Uterus (tissue), 3 donors: ENCODE measurements at regions not wholly inside any gene's neighbourhood (a gene's known extent, or its start where the extent isn't known, plus 50 kb on each side); places are given as distances from the start of the nearest gene placed in this dataset.

Experiments
- DNase-seq, 2 donors: peaks; one replicate each; pipeline ENCODE4 v3.0.0-alpha.2; 2019 to 2020
- H3K27ac ChIP-seq, 2 donors: fragments of 200-600 bp; sonication (generic); 1 replicate in 1 of 2; 2 replicates in 1 of 2; pipeline ENCODE4 v1.5.1; 2016 to 2018
- H3K27me3 ChIP-seq, 2 donors: fragments of 200-600 bp; sonication (generic); one replicate each; pipeline ENCODE4 v1.5.1; 2018 to 2019; ENCODE audit warnings: control low read depth in 1 of 2
- H3K36me3 ChIP-seq, 2 donors: fragments of 200-600 bp; sonication (generic); one replicate each; pipeline ENCODE4 v1.5.1; 2019; ENCODE audit warnings: control low read depth in 1 of 2
- H3K4me1 ChIP-seq, 2 donors: fragments of 200-600 bp; sonication (generic); one replicate each; pipeline ENCODE4 v1.5.1; 2018 to 2019; ENCODE audit warnings: control low read depth in 1 of 2
- H3K4me3 ChIP-seq, 2 donors: fragments of 200-600 bp; sonication (generic); 1 replicate in 1 of 2; 2 replicates in 1 of 2; pipeline ENCODE4 v1.5.1; 2018 to 2019; ENCODE audit warnings: mild to moderate bottlenecking in 1 of 2
- H3K9me3 ChIP-seq, 2 donors: fragments of 200-600 bp; sonication (generic); one replicate each; pipeline ENCODE4 v1.5.1; 2019; ENCODE audit warnings: control low read depth in 1 of 2
- POLR2A ChIP-seq, 2 donors: fragments of 450-650 bp; IDR thresholded peaks; one replicate each; pipeline ENCODE4 v1.6.1; 2016; ENCODE audit warnings: antibody characterized with exemption in 2 of 2, mild to moderate bottlenecking in 1 of 2, moderate library complexity in 1 of 2
- intact Hi-C: fragments of 100-400 bp; cut with DNase I; formaldehyde crosslinking; loops from one replicate; pipeline ENCODE4 v1.15.1; 2023; ENCODE audit warnings: low total_unique reads
- TF ChIP-seq, protein P1 (sequence below), 4 experiments: fragments of 200-600 bp in 2 of 4; fragments of 450-650 bp in 2 of 4; sonication (generic) in 2 of 4; IDR thresholded peaks; one replicate each; pipeline ENCODE4 v1.5.1; 2016 to 2019; ENCODE audit warnings: antibody characterized with exemption in 4 of 4, mild to moderate bottlenecking in 2 of 4, moderate library complexity in 1 of 4
- donor health status: DM: yes; HTN: yes; CAD: no.

DNA sequence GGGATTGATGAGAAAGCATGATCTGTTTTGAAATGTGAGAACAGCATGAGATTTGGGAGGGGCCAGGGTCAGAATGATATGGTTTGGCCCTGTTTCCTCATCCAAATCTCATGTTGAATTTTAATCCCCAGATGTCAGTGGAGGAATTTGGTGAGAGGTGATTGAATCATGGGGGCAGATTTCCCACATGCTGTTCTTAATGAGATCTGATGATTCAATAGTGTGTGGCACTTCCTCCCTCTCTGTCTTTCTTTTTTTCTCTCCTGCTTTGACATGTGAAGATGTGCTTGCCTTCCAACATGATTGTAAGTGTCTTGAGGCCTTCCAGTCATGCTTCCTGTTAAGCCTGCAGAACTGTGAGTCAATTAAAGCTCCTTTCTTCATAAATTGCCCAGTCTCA lies 1060.3 kb upstream of the CITED2 start:
- H3K27ac ChIP-seq: no peak overlapping the region
- no peaks in the 10 kb centered on the region for H3K9me3 ChIP-seq
- H3K36me3 ChIP-seq: no peaks in the 10 kb centered on the region
- H3K27me3 ChIP-seq: no peaks in the 10 kb centered on the region
- TF ChIP-seq, protein P1, sequence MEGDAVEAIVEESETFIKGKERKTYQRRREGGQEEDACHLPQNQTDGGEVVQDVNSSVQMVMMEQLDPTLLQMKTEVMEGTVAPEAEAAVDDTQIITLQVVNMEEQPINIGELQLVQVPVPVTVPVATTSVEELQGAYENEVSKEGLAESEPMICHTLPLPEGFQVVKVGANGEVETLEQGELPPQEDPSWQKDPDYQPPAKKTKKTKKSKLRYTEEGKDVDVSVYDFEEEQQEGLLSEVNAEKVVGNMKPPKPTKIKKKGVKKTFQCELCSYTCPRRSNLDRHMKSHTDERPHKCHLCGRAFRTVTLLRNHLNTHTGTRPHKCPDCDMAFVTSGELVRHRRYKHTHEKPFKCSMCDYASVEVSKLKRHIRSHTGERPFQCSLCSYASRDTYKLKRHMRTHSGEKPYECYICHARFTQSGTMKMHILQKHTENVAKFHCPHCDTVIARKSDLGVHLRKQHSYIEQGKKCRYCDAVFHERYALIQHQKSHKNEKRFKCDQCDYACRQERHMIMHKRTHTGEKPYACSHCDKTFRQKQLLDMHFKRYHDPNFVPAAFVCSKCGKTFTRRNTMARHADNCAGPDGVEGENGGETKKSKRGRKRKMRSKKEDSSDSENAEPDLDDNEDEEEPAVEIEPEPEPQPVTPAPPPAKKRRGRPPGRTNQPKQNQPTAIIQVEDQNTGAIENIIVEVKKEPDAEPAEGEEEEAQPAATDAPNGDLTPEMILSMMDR (IDR thresholded peaks at IDR 0.05): no peak
- no peak for TF ChIP-seq POLR2A (IDR thresholded peaks at IDR 0.05)
- DNase-seq: no peak
- no peaks in the 10 kb centered on the region for H3K4me1 ChIP-seq
- H3K4me3 ChIP-seq: no peak overlapping the region
- intact Hi-C loops: no loop called here

DNA sequence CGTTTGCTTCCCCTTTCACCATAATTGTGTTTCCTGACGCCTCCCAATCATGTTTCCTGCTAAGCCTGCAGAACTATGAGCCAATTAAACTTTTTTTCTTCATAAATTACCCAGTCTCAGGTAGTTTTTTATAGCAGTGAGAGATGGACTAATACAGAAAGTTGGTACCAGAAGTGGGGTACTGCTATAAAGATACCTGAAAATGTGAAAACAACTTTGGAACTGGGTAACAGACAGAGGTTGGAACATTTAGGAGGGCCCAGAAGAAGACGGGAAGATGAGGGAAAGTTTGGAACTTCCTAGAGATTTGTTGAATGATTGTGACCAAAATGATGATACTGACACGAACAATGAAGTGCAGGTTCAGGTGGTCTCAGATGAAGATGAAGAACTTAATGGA lies 1058.6 kb upstream of the CITED2 start:
- no peak for TF ChIP-seq POLR2A (IDR thresholded peaks at IDR 0.05)
- TF ChIP-seq, protein P1 (IDR thresholded peaks at IDR 0.05): no peak
- Histone ChIP-seq H3K4me3 (no peak overlapping the region), H3K27ac (no peak overlapping the region), H3K4me1 (no peaks in the 10 kb centered on the region), H3K27me3 (no peaks in the 10 kb centered on the region), H3K9me3 (no peaks in the 10 kb centered on the region), H3K36me3 (no peaks in the 10 kb centered on the region)
- intact Hi-C loops: no loop called here
- DNase-seq: no peak

DNA sequence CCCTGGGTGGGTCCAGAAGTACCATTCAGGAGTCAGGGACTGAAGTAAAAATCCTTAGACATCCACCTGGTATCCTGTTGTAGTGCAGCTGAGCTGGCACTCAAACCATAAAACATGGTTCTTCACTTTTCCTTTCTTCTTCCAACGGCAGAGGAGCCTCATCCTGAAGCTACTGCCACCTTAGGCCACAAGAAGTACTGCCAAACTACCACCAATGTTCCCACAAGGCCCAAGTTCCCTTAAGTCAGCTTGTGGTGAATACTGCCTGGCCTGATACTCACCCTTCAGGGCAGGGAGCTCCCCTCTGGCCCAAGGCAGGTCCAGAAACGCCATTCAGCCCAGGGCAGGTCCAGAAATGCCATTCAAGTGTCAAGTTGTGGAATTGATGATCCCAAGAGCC lies 1053.4 kb upstream of the CITED2 start:
- H3K4me1 ChIP-seq: no peaks in the 10 kb centered on the region
- intact Hi-C loops: no loop called here
- H3K27ac ChIP-seq: no peak overlapping the region
- H3K36me3 ChIP-seq: no peaks in the 10 kb centered on the region
- no peak overlapping the region for H3K4me3 ChIP-seq
- no peak for TF ChIP-seq POLR2A (IDR thresholded peaks at IDR 0.05)
- TF ChIP-seq, protein P1 (IDR thresholded peaks at IDR 0.05): no peak
- no peaks in the 10 kb centered on the region for H3K9me3 ChIP-seq
- DNase-seq: no peak
- no peaks in the 10 kb centered on the region for H3K27me3 ChIP-seq

DNA sequence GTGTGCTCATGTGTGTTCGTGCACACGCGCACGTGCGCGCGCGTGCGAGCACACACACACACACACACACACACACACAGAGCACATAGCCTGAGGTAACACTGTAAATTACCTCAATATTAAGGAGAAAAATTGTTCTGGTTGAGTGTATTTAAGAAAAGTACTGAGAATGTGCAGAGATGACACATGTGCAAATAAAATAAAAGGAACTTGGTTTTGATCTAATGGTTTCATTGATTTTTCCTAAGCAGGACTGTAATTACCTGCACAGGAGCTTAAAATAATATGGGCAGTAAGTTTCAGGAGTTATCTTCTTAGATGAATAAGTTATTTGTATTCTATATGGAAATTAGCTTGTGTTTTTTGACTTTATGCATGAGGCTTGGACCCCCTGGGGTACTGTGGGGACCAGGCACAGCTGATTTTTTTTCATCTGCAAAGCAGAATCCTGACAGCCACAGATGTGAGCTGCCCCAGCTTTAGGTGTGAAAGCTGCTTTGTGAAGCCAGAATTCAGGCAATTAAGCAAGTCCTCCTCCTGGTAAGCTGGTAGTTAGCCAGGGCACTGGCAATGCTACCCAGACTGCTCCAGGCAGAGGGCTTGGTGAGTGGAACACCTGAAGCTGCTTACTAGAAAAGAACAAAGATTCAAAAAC lies 1040.6 kb upstream of the CITED2 start:
- DNase-seq: no peak
- TF ChIP-seq POLR2A (IDR thresholded peaks at IDR 0.05): no peak
- TF ChIP-seq, protein P1 (IDR thresholded peaks at IDR 0.05): no peak
- H3K9me3 ChIP-seq: peaks cover 0 to 3% of the 10 kb centered on the region in 2 donors
- no peak overlapping the region for H3K4me3 ChIP-seq
- H3K4me1 ChIP-seq: no peaks in the 10 kb centered on the region
- H3K27ac ChIP-seq: no peak overlapping the region
- intact Hi-C loops: no loop called here
- no peaks in the 10 kb centered on the region for H3K27me3 ChIP-seq
- H3K36me3 ChIP-seq: no peaks in the 10 kb centered on the region

DNA sequence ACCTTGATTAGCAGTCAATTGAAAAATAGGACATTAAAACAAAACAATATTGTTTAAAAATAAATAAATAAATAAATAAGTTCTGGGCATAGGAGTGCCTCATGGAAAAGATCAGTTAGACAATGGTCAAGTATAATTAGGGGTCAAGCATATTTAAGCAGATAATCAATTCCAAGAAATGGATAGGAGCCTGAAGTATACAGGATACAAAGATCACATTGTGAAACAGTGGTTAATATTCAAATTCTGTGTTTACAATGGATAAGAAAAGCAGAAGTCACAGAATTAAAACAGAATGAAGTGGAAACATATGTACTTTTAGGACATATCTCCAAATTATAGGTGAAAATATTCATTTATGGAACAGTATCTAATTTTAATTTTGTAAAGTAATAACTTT lies 1028.6 kb upstream of the CITED2 start:
- intact Hi-C loops: no loop called here
- Histone ChIP-seq H3K27ac (no peak overlapping the region), H3K36me3 (no peaks in the 10 kb centered on the region), H3K4me1 (no peaks in the 10 kb centered on the region), H3K9me3 (no peaks in the 10 kb centered on the region), H3K4me3 (no peak overlapping the region), H3K27me3 (no peaks in the 10 kb centered on the region)
- TF ChIP-seq POLR2A (IDR thresholded peaks at IDR 0.05): no peak
- TF ChIP-seq, protein P1 (IDR thresholded peaks at IDR 0.05): no peak
- no peak for DNase-seq
